IPS-18a (cell line): ENCODE measurements at regions not wholly inside any gene's neighbourhood (a gene's known extent, or its start where the extent isn't known, plus 50 kb on each side); places are given as distances from the start of the nearest gene placed in this dataset.
"Not testable (repeated sequence)": the region's sequence is repeated elsewhere in the genome, so short reads cannot be mapped to it uniquely, and the experiment has no call there.

Experiments
- H3K27ac ChIP-seq: one replicate; pipeline ENCODE4 v1.5.1; 2013; ENCODE audit warnings: low read length
- H3K27me3 ChIP-seq: one replicate; pipeline ENCODE4 v1.6.1; 2013; ENCODE audit warnings: mild to moderate bottlenecking, low read length; ENCODE audit not compliant: control insufficient read depth, insufficient read depth
- H3K36me3 ChIP-seq: one replicate; pipeline ENCODE4 v1.6.1; 2013; ENCODE audit warnings: low read depth, low read length; ENCODE audit not compliant: control insufficient read depth
- H3K4me1 ChIP-seq: one replicate; pipeline ENCODE4 v1.6.1; 2013; ENCODE audit warnings: low read depth, low read length; ENCODE audit not compliant: control insufficient read depth
- H3K4me3 ChIP-seq: one replicate; pipeline ENCODE4 v1.5.1; 2013; ENCODE audit warnings: low read length
- H3K9ac ChIP-seq: one replicate; pipeline ENCODE4 v1.6.1; 2013; ENCODE audit warnings: mild to moderate bottlenecking, low read length, moderate library complexity
- H3K9me3 ChIP-seq: one replicate; pipeline ENCODE4 v1.6.1; 2013; ENCODE audit warnings: low read depth, low read length; ENCODE audit not compliant: control insufficient read depth

- H3K4me3 ChIP-seq, result no peak overlapping the region
- no peaks in the 10 kb centered on the region for H3K36me3 ChIP-seq
- no peaks in the 10 kb centered on the region for H3K27me3 ChIP-seq
- no peak overlapping the region for H3K27ac ChIP-seq
- H3K4me1 ChIP-seq, result no peaks in the 10 kb centered on the region
- H3K9ac ChIP-seq, result no peak overlapping the region
- H3K9me3 ChIP-seq, result no peaks in the 10 kb centered on the region
These were observed 248.5 kb upstream of the SLC8A1 start for GRCh38 chr2:40700231-40700954.

DNA sequence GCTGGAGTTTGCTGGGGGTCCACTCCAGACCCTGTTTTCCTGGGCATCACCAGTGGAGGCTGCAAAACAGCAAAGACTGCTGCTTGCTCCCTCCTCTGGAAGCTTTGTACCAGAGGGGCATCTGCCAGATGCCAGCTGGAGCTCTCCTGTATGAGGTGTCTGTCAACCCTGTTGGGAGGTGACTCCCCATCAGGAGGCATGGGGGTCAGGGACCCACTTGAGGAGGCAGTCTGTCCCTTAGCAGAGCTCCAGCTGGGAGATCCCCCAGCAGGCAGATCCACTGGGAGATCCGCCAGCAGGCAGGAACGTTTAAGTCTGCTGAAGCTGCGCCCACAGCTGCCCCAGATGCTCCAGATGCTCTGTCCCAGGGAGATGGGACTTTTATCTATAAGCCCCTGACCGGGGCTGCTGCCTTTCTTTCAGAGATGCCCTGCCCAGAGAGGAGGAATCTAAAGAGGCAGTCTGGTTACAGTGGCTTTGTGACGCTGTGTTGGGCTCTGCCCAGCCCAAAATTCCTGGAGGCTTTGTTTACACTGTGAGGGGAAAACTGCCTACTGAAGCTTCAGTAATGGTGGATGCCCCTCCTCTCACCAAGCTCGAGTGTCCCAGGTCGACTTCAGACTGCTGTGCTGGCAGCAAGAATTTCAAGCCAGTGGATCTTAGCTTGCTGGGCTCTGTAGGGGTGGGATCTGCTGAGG, 260.5 kb upstream of the SLC8A1 start:
- H3K4me3 ChIP-seq, H3K27ac ChIP-seq, H3K4me1 ChIP-seq, H3K27me3 ChIP-seq, H3K9ac ChIP-seq, H3K36me3 ChIP-seq, H3K9me3 ChIP-seq: not testable (repeated sequence)

GRCh38 chr2:40716879-40717278, 265.0 kb upstream of the SLC8A1 start:
- Histone ChIP-seq H3K4me1 (no peaks in the 10 kb centered on the region), H3K4me3 (no peak overlapping the region), H3K9ac (no peak overlapping the region), H3K36me3 (no peaks in the 10 kb centered on the region), H3K27me3 (no peaks in the 10 kb centered on the region), H3K9me3 (no peaks in the 10 kb centered on the region), H3K27ac (no peak overlapping the region)

GRCh38 chr2:40719414-40719813, 267.5 kb upstream of the SLC8A1 start:
- H3K27me3 ChIP-seq, result no peaks in the 10 kb centered on the region

GRCh38 chr2:40721595-40721994, 269.7 kb upstream of the SLC8A1 start:
- Histone ChIP-seq H3K27ac (no peak overlapping the region), H3K27me3 (no peaks in the 10 kb centered on the region), H3K4me1 (no peaks in the 10 kb centered on the region), H3K4me3 (no peak overlapping the region), H3K9ac (no peak overlapping the region), H3K36me3 (no peaks in the 10 kb centered on the region), H3K9me3 (peaks cover 4% of the 10 kb centered on the region)

More at GRCh38 chr2:40719414-40719813, 267.5 kb upstream of the SLC8A1 start:
- Histone ChIP-seq H3K4me1 (no peaks in the 10 kb centered on the region), H3K9me3 (peaks cover 4% of the 10 kb centered on the region), H3K9ac (no peak overlapping the region), H3K27ac (no peak overlapping the region), H3K4me3 (no peak overlapping the region), H3K36me3 (no peaks in the 10 kb centered on the region)

GRCh38 chr2:40723194-40723593, 271.3 kb upstream of the SLC8A1 start:
- H3K9me3 ChIP-seq, result peaks cover 4% of the 10 kb centered on the region
- H3K4me3 ChIP-seq, result no peak overlapping the region
- H3K4me1 ChIP-seq, result no peaks in the 10 kb centered on the region

DNA sequence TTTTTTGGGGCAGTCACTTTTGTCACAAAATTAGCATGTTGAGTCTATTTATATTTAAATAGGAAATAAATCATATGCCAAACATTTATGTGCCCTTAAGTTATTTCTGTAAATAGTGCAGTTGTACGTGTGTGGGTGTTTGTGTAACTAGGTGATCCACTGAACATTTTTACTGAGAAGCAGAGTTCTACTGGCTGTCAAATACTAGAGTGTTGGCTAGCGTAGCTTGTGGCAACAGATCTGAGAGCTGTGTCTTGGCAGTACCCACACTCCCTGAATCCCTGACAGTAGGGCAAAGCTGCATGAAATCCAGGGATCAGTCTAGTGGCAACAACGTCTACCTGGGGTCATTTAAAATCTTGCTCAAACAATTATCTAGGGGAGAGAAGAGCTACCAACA, 273.1 kb upstream of the SLC8A1 start:
- no peaks in the 10 kb centered on the region for H3K36me3 ChIP-seq
- H3K4me1 ChIP-seq, result no peaks in the 10 kb centered on the region
- no peaks in the 10 kb centered on the region for H3K27me3 ChIP-seq

More at GRCh38 chr2:40723194-40723593, 271.3 kb upstream of the SLC8A1 start:
- no peaks in the 10 kb centered on the region for H3K27me3 ChIP-seq
- H3K9ac ChIP-seq, result no peak overlapping the region
- no peaks in the 10 kb centered on the region for H3K36me3 ChIP-seq
- H3K27ac ChIP-seq, result no peak overlapping the region

GRCh38 chr2:40725950-40726349, 274.1 kb upstream of the SLC8A1 start:
- Histone ChIP-seq H3K27ac (no peak overlapping the region), H3K27me3 (no peaks in the 10 kb centered on the region), H3K9ac (no peak overlapping the region), H3K4me3 (no peak overlapping the region), H3K9me3 (peaks cover 4% of the 10 kb centered on the region), H3K4me1 (no peaks in the 10 kb centered on the region), H3K36me3 (no peaks in the 10 kb centered on the region)

More for the DNA sequence above, 273.1 kb upstream of the SLC8A1 start:
- Histone ChIP-seq H3K4me3 (no peak overlapping the region), H3K27ac (no peak overlapping the region), H3K9ac (no peak overlapping the region), H3K9me3 (peaks cover 4% of the 10 kb centered on the region)

DNA sequence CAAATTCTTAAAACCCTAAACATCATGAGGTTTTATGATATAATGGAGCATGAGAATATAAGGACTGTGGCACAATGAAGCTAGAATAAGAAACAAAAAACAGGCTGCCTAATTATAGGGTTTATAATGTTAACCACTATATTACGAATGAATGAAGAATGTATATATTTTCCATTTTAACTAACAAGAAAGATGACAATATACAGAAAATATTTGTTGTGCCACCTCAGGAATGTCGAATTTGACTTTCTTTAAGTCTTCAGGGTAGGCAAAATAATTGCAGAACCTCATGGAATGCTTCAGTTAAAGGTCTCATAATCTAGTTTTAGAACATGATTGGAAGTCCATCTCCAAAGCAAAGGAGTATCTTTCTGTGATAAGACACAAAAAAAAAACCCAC, 282.9 kb upstream of the SLC8A1 start:
- no peaks in the 10 kb centered on the region for H3K9me3 ChIP-seq
- H3K27ac ChIP-seq, result no peak overlapping the region
- no peak overlapping the region for H3K4me3 ChIP-seq
- peaks cover 8% of the 10 kb centered on the region for H3K4me1 ChIP-seq
- no peaks in the 10 kb centered on the region for H3K36me3 ChIP-seq
- no peaks in the 10 kb centered on the region for H3K27me3 ChIP-seq
- H3K9ac ChIP-seq, result no peak overlapping the region

DNA sequence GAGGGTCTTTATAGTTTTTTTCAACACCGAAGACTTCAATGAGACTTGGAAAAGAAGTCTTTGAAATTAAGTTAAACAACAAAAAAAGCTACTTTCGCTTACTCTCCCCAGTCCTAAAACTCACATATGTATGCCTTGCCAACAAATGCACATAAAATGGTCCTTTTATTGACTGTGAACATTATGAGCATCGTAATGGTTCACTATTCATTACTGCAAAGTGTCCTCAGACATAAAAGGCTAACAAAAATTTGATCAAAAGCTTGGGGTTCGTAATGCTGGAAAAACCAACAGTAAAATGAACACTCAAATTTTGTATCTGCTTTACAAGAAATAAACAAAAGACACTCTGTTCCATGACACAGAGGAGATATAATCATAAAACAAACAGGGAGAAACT, 285.3 kb upstream of the SLC8A1 start:
- H3K4me3 ChIP-seq, result no peak overlapping the region

DNA sequence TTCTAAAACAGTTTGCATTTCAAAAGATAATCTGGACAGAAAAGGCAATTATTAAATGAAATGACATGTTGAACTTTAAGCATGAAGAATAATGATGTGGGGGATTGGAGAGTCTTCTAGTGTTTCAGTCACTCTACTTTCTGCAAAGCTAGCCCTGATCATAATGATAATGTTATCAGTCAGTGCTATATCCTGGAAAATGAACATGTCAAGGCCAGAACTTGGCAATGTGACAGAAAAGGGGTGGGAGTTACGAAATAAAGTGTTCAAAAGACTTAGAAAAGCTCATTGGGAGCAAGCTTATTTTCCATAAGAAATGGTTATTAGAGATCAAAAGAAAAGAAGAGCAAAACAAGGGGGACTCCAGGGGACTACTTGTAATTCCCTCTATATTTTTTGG, 288.5 kb upstream of the SLC8A1 start:
- no peaks in the 10 kb centered on the region for H3K9me3 ChIP-seq
- H3K27ac ChIP-seq, result no peak overlapping the region
- no peaks in the 10 kb centered on the region for H3K27me3 ChIP-seq
- no peaks in the 10 kb centered on the region for H3K4me1 ChIP-seq
- H3K4me3 ChIP-seq, result no peak overlapping the region
- no peaks in the 10 kb centered on the region for H3K36me3 ChIP-seq
- H3K9ac ChIP-seq, result no peak overlapping the region

More for the DNA sequence above, 285.3 kb upstream of the SLC8A1 start:
- Histone ChIP-seq H3K4me1 (peaks cover 8% of the 10 kb centered on the region), H3K9me3 (no peaks in the 10 kb centered on the region), H3K36me3 (no peaks in the 10 kb centered on the region), H3K27me3 (no peaks in the 10 kb centered on the region), H3K9ac (no peak overlapping the region), H3K27ac (no peak overlapping the region)

DNA sequence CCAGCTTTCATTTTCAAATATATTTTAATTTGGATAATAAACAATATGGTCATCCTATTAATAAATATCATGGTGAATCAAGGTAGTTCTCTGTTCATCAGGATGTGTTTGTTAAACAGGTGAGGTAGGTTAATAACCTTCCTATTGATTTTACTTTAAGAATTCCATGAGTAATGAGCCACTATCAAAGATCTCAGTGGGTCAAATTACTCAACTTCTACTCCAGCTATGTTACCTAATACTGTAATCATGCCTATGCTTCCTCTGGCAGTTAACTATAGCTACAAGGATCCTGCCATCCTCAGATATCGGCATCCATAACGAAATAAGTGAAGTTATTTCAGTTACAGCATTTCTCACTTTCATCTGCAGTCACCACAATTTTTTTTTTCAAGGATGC, 289.6 kb upstream of the SLC8A1 start:
- H3K4me1 ChIP-seq, result no peaks in the 10 kb centered on the region
- no peaks in the 10 kb centered on the region for H3K9me3 ChIP-seq
- no peak overlapping the region for H3K9ac ChIP-seq
- no peak overlapping the region for H3K4me3 ChIP-seq
- H3K36me3 ChIP-seq, result no peaks in the 10 kb centered on the region
- no peak overlapping the region for H3K27ac ChIP-seq
- no peaks in the 10 kb centered on the region for H3K27me3 ChIP-seq
